Neural progenitor cell (in vitro differentiated cells): ENCODE measurements at regions not wholly inside any gene's neighbourhood (a gene's known extent, or its start where the extent isn't known, plus 50 kb on each side); places are given as distances from the start of the nearest gene placed in this dataset.

Source experiments
- EZH2phosphoT487 ChIP-seq: fragments of 200-600 bp; sonication (generic); IDR thresholded peaks from 2 replicates; pipeline ENCODE4 v1.6.1; 2017; ENCODE audit warnings: antibody characterized with exemption
- TF ChIP-seq, protein P1 (sequence below): fragments of 200-600 bp; sonication (generic); IDR thresholded peaks from 2 replicates; pipeline ENCODE4 v1.5.1; 2017; ENCODE audit warnings: antibody characterized with exemption, mild to moderate bottlenecking

DNA sequence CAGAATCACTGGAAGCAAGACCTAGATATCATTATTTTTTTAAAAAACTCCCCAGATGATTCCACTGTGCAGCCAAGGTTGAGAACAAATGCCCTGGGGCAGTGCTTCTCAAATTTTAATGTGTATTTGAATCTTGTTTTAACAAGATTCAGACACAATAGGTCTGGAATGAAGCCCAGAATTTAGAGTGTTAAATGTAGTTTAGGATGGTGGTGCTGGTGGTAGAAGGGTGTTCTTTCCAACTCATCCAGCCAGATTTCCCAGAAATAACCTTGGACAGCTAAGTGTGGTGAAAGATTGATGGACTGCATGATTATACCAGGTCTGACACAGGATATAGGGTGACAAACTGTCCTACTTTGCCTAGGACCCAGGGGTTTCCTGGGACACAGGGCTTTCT lies 120.1 kb upstream of the MED14 start:
- TF ChIP-seq, protein P1, sequence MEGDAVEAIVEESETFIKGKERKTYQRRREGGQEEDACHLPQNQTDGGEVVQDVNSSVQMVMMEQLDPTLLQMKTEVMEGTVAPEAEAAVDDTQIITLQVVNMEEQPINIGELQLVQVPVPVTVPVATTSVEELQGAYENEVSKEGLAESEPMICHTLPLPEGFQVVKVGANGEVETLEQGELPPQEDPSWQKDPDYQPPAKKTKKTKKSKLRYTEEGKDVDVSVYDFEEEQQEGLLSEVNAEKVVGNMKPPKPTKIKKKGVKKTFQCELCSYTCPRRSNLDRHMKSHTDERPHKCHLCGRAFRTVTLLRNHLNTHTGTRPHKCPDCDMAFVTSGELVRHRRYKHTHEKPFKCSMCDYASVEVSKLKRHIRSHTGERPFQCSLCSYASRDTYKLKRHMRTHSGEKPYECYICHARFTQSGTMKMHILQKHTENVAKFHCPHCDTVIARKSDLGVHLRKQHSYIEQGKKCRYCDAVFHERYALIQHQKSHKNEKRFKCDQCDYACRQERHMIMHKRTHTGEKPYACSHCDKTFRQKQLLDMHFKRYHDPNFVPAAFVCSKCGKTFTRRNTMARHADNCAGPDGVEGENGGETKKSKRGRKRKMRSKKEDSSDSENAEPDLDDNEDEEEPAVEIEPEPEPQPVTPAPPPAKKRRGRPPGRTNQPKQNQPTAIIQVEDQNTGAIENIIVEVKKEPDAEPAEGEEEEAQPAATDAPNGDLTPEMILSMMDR, result no peak
- TF ChIP-seq EZH2phosphoT487, result no peak
